Fibroblast of lung (primary cell): ENCODE measurements at regions not wholly inside any gene's neighbourhood (a gene's known extent, or its start where the extent isn't known, plus 50 kb on each side); places are given as distances from the start of the nearest gene placed in this dataset.

ENCODE experiments used
- DNase-seq, 2 donors: peaks; one replicate each; pipeline versions ENCODE4 v3.0.0 to v3.0.0-alpha.2; 2010; ENCODE audit warnings: low read depth in 2 of 2
- H2AFZ ChIP-seq: 2 replicates; pipeline ENCODE4 v1.5.1; 2012; ENCODE audit warnings: low read length, control low read depth, inconsistent platforms
- H3K27ac ChIP-seq: 2 replicates; pipeline ENCODE4 v1.5.1; 2011; ENCODE audit warnings: low read length, control low read depth; ENCODE audit not compliant: insufficient read depth
- H3K27me3 ChIP-seq: 2 replicates; pipeline ENCODE4 v1.5.1; 2011; ENCODE audit warnings: mild to moderate bottlenecking, low read length; ENCODE audit not compliant: control insufficient read depth, insufficient read depth
- H3K36me3 ChIP-seq: 2 replicates; pipeline ENCODE4 v1.5.1; 2011; ENCODE audit warnings: low read length; ENCODE audit not compliant: control insufficient read depth, insufficient read depth
- H3K4me1 ChIP-seq: 2 replicates; pipeline ENCODE4 v1.5.1; 2011; ENCODE audit warnings: low read length; ENCODE audit not compliant: control insufficient read depth, insufficient read depth; ENCODE audit errors: extremely low read depth
- H3K4me2 ChIP-seq: 2 replicates; pipeline ENCODE4 v1.5.1; 2011; ENCODE audit warnings: low read length, control low read depth; ENCODE audit not compliant: insufficient read depth; ENCODE audit errors: extremely low read depth
- H3K4me3 ChIP-seq, 4 experiments: fragments of 200-600 bp in 1 of 4; sonication (generic) in 1 of 4; replicated peaks in 1 of 4; 2 replicates each; pipeline ENCODE4 v1.5.1; 2011 to 2016; ENCODE audit warnings: low read length in 4 of 4, low read depth in 3 of 4, mild to moderate bottlenecking in 3 of 4, control low read depth in 2 of 4, inconsistent platforms in 1 of 4, mixed read lengths in 1 of 4; ENCODE audit not compliant: insufficient read depth in 1 of 4; ENCODE audit errors: control extremely low read depth in 1 of 4
- H3K79me2 ChIP-seq: 2 replicates; pipeline ENCODE4 v1.5.1; 2012; ENCODE audit warnings: mild to moderate bottlenecking, low read length, inconsistent platforms; ENCODE audit not compliant: control insufficient read depth, insufficient read depth
- H3K9ac ChIP-seq: 2 replicates; pipeline ENCODE4 v1.5.1; 2011; ENCODE audit warnings: mild to moderate bottlenecking, low read length, control low read depth; ENCODE audit not compliant: insufficient read depth
- H3K9me3 ChIP-seq: 2 replicates; pipeline ENCODE4 v1.5.1; 2012; ENCODE audit warnings: low read depth, low read length; ENCODE audit not compliant: control insufficient read depth, insufficient read depth
- H4K20me1 ChIP-seq: 2 replicates; pipeline ENCODE4 v1.5.1; 2011; ENCODE audit warnings: low read length; ENCODE audit not compliant: control insufficient read depth, insufficient read depth; ENCODE audit errors: extremely low read depth
- EZH2 ChIP-seq: IDR thresholded peaks from 2 replicates; pipeline ENCODE4 v1.5.1; 2012; ENCODE audit warnings: low read length, control low read depth, mild to moderate bottlenecking; ENCODE audit errors: missing control alignments
- TF ChIP-seq, protein P1 (sequence below), 2 donors: IDR thresholded peaks in 1 of 2; conservative IDR thresholded peaks in 1 of 2; 1 replicate in 1 of 2; 2 replicates in 1 of 2; pipeline ENCODE4 v1.5.1; 2011 to 2012; ENCODE audit warnings: low read length in 2 of 2, control low read depth in 1 of 2, inconsistent platforms in 1 of 2, low read depth in 1 of 2, mild to moderate bottlenecking in 1 of 2

DNA sequence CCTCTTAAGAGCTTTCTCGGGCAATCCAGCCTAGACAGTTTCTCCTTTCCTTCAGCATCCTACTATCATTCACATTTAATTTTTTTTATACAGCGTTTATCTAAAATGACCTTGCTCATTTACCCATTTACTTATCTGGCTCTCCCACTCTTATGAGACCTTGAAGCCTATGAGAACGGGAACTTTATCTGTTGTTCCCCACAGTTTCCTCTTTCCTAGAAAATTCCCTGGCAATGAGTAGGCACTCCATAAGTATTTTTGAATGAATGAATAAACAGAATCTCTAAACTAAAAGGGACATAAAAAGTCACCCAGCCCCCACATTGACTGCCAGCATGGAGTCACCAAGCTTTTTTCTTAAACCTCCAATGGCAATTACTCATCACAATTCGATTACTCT is 353.2 kb downstream of the METTL4 start:
- H4K20me1 ChIP-seq, result no peaks in the 10 kb centered on the region
- H3K27ac ChIP-seq, result no peak overlapping the region
- no peaks in the 10 kb centered on the region for H3K9me3 ChIP-seq
- H3K4me2 ChIP-seq, result no peak overlapping the region
- H3K4me3 ChIP-seq, result no peak overlapping the region
- H3K27me3 ChIP-seq, result no peaks in the 10 kb centered on the region
- TF ChIP-seq, protein P1, sequence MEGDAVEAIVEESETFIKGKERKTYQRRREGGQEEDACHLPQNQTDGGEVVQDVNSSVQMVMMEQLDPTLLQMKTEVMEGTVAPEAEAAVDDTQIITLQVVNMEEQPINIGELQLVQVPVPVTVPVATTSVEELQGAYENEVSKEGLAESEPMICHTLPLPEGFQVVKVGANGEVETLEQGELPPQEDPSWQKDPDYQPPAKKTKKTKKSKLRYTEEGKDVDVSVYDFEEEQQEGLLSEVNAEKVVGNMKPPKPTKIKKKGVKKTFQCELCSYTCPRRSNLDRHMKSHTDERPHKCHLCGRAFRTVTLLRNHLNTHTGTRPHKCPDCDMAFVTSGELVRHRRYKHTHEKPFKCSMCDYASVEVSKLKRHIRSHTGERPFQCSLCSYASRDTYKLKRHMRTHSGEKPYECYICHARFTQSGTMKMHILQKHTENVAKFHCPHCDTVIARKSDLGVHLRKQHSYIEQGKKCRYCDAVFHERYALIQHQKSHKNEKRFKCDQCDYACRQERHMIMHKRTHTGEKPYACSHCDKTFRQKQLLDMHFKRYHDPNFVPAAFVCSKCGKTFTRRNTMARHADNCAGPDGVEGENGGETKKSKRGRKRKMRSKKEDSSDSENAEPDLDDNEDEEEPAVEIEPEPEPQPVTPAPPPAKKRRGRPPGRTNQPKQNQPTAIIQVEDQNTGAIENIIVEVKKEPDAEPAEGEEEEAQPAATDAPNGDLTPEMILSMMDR (conservative IDR thresholded peaks at IDR 0.05 in 1 of 2, IDR thresholded peaks at IDR 0.05 in 1 of 2; ENCODE audit: low read depth in 1 of 2, low read length in 2 of 2), result no peak
- no peak for TF ChIP-seq EZH2
- no peaks in the 10 kb centered on the region for H3K4me1 ChIP-seq
- H3K36me3 ChIP-seq, result no peaks in the 10 kb centered on the region
- H3K79me2 ChIP-seq, result no peaks in the 10 kb centered on the region
- H2AFZ ChIP-seq, result no peak overlapping the region
- no peak overlapping the region for H3K9ac ChIP-seq
- no peak for DNase-seq

DNA sequence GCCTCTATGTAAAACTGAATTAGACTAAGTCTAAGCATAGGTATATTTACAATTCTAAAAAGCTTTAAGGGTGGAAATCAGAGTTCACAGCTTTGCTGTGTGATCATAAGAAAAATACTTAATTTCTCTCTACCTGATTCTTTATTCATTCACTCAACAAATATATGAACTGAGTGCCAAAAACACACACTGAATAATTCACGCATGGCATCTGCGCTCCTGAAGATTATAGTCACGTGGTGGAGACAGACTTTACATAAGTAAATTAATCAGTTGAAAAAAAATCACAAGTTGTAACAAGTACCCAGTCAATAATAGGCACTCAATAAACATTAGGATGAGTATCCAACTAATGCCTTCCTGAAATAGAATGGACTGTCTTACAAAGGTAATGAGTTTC is 351.6 kb downstream of the METTL4 start:
- H3K36me3 ChIP-seq, result no peaks in the 10 kb centered on the region
- H4K20me1 ChIP-seq, result no peaks in the 10 kb centered on the region
- H3K27ac ChIP-seq, result no peak overlapping the region
- H3K4me3 ChIP-seq, result no peak overlapping the region
- H2AFZ ChIP-seq, result no peak overlapping the region
- no peaks in the 10 kb centered on the region for H3K9me3 ChIP-seq
- TF ChIP-seq EZH2, result no peak
- TF ChIP-seq, protein P1 (conservative IDR thresholded peaks at IDR 0.05 in 1 of 2, IDR thresholded peaks at IDR 0.05 in 1 of 2; ENCODE audit: low read depth in 1 of 2, low read length in 2 of 2), result no peak
- DNase-seq, result no peak
- no peak overlapping the region for H3K9ac ChIP-seq
- H3K4me2 ChIP-seq, result no peak overlapping the region
- H3K79me2 ChIP-seq, result no peaks in the 10 kb centered on the region
- H3K27me3 ChIP-seq, result no peaks in the 10 kb centered on the region
- no peaks in the 10 kb centered on the region for H3K4me1 ChIP-seq

DNA sequence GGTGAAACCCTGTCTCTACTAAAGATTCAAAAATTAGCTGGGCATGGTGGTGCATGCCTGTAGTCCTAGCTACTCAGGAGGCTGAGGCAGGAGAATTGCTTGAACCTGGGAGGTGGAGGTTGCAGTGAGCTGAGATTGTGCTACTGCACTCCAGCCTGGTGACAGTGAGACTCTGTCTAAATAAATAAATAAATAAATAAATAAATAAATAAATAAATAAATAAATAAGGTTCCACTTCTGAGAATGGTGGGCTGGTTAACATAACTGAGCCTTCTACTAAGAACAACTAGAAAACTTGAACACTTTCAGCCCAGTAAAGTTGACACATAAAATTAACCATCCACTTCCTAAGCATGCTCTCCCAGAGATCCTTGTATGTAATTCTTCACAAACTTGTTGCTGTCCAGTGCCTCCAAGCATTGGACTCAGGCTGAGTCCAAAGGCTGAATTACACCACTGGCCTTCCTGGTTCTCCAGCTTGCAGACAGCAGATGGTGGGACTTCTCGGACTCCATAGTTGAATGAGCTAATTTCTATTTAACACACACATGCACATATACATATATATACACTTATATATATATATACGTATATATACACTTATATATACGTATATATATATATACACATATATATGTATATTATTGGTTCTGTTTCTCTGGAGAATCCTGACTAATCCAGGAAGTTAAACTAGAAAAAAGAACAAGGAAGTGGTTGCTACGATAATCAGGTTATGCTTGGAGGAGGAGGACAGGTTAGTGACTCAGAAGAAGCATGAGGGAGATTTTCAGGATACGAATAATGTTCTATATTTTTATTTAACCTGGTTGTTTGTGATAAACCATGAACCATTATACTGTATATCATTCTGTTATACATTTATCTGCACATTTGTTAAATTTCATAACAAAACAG is 348.8 kb downstream of the METTL4 start:
- no peaks in the 10 kb centered on the region for H3K27me3 ChIP-seq
- H3K9ac ChIP-seq, result no peak overlapping the region
- H3K36me3 ChIP-seq, result no peaks in the 10 kb centered on the region
- no peaks in the 10 kb centered on the region for H4K20me1 ChIP-seq
- no peak overlapping the region for H3K27ac ChIP-seq
- TF ChIP-seq, protein P1 (conservative IDR thresholded peaks at IDR 0.05 in 1 of 2, IDR thresholded peaks at IDR 0.05 in 1 of 2; ENCODE audit: low read depth in 1 of 2, low read length in 2 of 2), result no peak
- no peak for TF ChIP-seq EZH2
- H2AFZ ChIP-seq, result no peak overlapping the region
- H3K4me1 ChIP-seq, result no peaks in the 10 kb centered on the region
- H3K9me3 ChIP-seq, result no peaks in the 10 kb centered on the region
- peak in 1 of 2 donors; percentile 2 for DNase-seq
- H3K4me2 ChIP-seq, result no peak overlapping the region
- no peaks in the 10 kb centered on the region for H3K79me2 ChIP-seq
- no peak overlapping the region for H3K4me3 ChIP-seq
